C4-2B (cell line): ENCODE measurements at regions not wholly inside any gene's neighbourhood (a gene's known extent, or its start where the extent isn't known, plus 50 kb on each side); places are given as distances from the start of the nearest gene placed in this dataset.

Experiments used
- H3K27ac ChIP-seq: fragments of 450-650 bp; 2 replicates; pipeline ENCODE4 v1.5.1; 2017
- ZFX ChIP-seq: fragments of 450-650 bp; IDR thresholded peaks from 2 replicates; pipeline ENCODE4 v1.6.1; 2017
- TF ChIP-seq, protein P1 (sequence below): fragments of 450-650 bp; conservative IDR thresholded peaks from 2 replicates; pipeline ENCODE4 v1.5.1; 2017; ENCODE audit warnings: mild to moderate bottlenecking

DNA sequence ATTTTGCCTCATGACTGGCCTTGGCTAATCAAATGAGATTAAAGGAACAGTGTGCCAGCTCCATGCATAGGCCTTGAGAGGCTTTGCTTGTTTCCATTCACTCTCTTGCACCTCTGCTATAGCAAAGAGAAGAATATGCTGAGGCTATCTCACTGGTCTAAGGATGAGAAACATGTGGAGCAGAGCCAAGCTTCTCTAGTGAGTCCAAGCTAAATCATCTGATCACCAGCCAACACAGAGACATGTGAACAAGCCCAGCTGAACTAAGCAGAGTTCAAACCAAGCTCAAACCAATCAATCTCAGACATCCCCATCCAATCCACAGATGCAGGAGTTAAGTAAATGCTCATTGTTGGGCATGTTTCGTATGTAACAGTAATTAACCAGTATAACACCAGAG lies 69.4 kb upstream of the API5 start:
- TF ChIP-seq ZFX: no peak
- H3K27ac ChIP-seq: no peak overlapping the region

DNA sequence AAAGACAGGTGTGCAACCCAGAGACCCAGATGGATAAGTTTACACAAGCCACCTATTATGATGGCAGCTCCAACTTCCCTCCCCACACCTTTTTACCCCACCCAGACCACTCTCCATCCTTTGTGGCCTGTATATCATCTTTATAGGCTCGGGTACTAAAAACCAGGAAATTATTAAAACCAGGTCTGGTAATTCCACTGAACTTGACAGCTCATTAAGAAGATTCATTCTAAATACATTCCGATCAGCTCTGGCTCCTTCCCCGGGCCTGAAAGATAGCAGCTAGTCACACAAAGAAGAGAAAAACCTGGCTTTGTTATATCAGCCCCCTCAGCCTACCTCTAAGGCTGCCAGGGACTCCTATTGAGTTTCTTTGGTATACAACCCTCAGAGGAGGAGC lies 67.9 kb upstream of the API5 start:
- no peak for TF ChIP-seq ZFX
- TF ChIP-seq, protein P1, sequence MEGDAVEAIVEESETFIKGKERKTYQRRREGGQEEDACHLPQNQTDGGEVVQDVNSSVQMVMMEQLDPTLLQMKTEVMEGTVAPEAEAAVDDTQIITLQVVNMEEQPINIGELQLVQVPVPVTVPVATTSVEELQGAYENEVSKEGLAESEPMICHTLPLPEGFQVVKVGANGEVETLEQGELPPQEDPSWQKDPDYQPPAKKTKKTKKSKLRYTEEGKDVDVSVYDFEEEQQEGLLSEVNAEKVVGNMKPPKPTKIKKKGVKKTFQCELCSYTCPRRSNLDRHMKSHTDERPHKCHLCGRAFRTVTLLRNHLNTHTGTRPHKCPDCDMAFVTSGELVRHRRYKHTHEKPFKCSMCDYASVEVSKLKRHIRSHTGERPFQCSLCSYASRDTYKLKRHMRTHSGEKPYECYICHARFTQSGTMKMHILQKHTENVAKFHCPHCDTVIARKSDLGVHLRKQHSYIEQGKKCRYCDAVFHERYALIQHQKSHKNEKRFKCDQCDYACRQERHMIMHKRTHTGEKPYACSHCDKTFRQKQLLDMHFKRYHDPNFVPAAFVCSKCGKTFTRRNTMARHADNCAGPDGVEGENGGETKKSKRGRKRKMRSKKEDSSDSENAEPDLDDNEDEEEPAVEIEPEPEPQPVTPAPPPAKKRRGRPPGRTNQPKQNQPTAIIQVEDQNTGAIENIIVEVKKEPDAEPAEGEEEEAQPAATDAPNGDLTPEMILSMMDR: no peak
- no peak overlapping the region for H3K27ac ChIP-seq

DNA sequence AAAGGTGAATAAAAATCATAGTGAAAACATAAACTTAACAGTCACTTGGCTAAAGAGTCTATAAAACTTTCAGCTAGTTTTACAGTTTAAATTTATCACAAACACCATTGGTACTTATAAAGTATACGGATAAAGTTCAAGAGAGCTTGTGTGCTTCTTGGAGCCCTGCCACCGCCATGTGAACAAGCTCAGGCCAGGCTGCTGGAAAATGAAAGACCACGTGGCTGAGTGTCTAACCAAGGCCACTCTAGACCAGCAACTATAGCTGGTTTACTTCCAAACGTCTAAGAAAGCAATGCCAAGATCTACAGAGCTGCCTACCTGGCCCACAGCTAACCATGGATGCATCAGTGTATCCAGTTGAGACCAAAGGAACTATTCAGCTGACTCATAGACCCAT lies 66.3 kb upstream of the API5 start:
- H3K27ac ChIP-seq: no peak overlapping the region
- no peak for TF ChIP-seq ZFX
- TF ChIP-seq, protein P1: no peak

DNA sequence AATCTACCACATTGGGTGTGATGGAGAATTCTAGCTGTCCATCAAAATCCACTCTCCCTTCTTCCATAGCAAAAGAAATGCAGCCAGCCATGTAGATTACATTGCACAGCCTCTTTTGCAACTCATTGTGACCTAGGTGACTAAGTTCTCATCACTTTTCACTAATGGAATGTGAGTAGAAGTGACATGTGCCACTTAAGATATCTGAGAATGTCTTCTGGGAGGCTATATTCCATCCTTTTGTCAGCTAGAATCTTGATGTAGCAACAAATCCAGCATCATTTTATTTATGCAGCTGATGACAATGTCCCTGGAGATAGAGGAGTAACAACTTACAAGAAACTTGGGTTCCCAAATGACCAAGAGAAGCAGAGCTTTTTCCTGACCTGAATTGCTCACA lies 61.5 kb upstream of the API5 start:
- H3K27ac ChIP-seq: no peak overlapping the region
- TF ChIP-seq, protein P1: no peak
- no peak for TF ChIP-seq ZFX

DNA sequence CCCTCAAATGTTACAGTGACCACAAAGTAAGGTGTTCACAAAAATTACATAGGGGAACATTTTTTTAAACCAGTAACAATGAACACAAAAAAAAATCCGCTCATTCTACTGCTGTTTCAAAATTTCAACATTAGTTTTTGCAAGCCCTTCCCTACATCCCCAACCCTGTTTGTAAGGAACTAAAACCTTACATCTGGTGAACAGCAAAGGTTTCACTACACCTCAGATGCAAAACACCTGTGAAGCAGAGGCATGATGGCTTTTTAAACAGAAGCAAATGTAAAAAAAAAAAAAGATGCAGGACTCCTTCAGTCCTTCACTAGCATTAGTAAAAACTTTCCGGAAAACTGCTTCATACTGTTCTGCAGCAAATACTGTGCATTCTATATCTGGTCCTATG lies 50.0 kb upstream of the API5 start:
- H3K27ac ChIP-seq: no peak overlapping the region
- no peak for TF ChIP-seq ZFX
- TF ChIP-seq, protein P1: no peak
